NCI-H345 treated with DMSO at 0.1 percent for 48 hours (cell line): ENCODE measurements at regions not wholly inside any gene's neighbourhood (a gene's known extent, or its start where the extent isn't known, plus 50 kb on each side); places are given as distances from the start of the nearest gene placed in this dataset.

ENCODE experiments used
- DNase-seq: peaks from one replicate; lab custom pipeline; 2025; ENCODE audit not compliant: unreplicated experiment; lab: John Stamatoyannopoulos, UW

GRCh38 chr11:131186629-131187101 lies 183.8 kb upstream of the NTM start:
- no peak for DNase-seq

GRCh38 chr11:131190446-131190845 lies 180.0 kb upstream of the NTM start:
- no peak for DNase-seq

DNA sequence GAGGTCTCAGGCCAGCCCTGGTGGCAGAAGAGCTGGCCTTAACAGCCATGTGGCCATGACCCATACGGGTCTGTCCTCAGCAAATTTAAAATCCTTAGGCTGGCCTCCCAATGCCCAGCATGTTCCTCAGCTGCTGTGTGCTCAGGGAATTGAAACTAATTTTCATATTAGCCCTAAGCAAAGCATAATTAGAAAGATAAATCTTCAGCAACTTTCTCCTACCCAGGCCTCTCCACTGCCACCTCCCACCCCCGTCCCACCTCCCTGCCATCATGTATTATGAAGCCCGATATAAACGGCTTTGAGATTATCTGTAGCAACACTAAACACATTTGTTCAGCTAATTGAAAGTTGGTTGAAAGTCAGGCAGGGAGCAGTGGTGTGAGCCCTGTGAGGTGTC lies 178.8 kb upstream of the NTM start:
- DNase-seq = no peak

DNA sequence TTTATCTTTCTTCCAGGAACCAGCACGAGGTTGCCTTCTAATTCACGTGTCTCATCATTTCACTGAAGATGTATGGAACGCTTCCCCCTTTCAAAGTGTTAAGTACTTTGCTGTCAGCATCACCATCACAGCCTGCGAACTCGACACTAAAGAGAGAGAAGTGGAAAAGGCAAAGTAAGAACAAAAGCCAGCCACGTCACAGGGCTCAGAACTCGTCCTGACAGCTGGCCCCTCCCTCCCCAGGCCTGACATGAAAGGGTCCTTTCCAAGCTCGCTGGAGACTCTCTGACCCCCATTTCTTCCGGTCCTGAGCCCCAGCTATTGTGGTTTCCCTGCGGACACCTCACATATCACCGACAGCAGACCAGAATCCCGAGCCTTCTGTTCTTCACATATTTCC lies 177.8 kb upstream of the NTM start:
- no peak for DNase-seq

DNA sequence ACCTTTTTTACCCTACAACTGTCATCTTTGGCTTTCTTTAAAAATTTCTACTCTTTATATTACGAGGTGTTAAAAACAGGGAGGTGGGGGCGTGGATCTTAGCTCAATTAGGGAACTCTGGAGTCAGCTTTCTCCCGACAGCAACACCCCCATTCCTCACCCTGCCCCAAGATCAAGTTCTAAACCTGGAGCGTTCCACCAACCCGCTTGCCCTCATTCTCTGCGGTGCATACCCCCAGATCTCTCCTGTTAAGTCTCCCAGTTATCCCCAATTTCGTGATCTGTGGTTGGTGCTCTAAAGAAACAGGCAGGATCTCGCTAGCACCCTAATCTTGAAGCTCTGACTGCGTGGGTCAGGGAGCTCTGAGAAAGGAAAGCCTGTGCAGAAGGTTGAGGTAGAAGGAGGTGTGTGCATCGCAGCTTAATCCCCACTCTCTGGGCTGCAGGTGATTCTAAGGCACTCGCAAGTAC lies 177.3 kb upstream of the NTM start:
- DNase-seq = no peak

GRCh38 chr11:131194726-131195125 lies 175.7 kb upstream of the NTM start:
- DNase-seq = no peak

GRCh38 chr11:131195661-131196517 lies 174.5 kb upstream of the NTM start:
- no peak for DNase-seq

- DNase-seq = no peak
Observed at GRCh38 chr11:131198161-131199014, 172.0 kb upstream of the NTM start.

DNA sequence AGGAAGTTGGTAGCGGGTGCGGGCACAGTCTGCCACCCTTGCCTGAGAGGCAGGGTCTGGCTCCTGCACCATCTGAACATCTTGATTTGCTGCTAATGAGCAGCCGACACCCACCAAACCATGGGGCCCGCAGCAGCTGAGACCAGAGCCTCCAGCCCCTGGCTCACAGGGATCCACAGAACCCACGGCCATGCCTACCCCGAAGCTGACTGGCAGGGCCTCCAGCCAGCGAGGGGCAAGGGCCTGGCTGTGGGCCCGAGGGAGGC lies 171.5 kb upstream of the NTM start:
- DNase-seq = no peak

DNA sequence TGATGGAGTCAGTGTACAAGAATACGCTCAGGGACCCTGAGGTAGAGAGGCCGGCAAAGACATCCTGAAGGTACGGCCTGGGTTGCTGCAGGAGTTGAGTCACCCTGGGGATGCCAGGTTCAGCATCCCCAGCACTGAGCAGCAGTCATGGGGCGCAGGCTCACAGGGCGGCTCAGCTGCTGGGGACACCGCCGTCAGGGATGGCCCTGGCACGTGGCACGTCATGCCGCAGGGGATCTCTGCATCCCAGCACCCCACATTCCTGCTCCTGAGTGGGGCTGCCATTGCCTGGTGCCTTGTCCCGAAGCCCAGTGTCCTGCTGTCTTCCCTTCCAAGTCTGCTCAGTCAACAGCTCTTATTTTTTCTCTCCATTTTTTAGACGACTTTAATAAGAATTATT lies 168.7 kb upstream of the NTM start:
- no peak for DNase-seq

- no peak for DNase-seq
Observed at GRCh38 chr11:131203040-131203439, 167.4 kb upstream of the NTM start.

DNA sequence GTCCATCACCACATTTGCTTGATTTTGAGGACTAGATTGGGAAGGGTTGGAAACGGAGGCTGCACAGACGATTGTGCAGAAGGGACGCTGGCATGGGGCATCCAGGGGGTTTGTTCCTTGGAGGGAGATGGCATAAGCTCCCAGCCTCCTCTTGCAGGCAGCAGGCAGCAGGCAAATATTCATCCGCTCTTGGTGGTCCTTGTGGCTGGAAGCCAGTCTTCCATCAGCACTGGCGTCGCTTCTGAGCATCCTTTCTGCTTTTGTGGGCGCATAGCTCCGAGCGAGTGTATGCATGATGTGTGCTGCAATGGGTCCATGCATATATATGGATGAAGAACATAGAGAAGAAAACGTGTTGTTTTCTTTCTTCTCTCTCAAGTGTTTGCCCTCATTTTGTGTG lies 166.1 kb upstream of the NTM start:
- DNase-seq = no peak

- no peak for DNase-seq
Observed at GRCh38 chr11:131204765-131205380, 165.5 kb upstream of the NTM start.

- no peak for DNase-seq
Observed at GRCh38 chr11:131206671-131207070, 163.7 kb upstream of the NTM start.

DNA sequence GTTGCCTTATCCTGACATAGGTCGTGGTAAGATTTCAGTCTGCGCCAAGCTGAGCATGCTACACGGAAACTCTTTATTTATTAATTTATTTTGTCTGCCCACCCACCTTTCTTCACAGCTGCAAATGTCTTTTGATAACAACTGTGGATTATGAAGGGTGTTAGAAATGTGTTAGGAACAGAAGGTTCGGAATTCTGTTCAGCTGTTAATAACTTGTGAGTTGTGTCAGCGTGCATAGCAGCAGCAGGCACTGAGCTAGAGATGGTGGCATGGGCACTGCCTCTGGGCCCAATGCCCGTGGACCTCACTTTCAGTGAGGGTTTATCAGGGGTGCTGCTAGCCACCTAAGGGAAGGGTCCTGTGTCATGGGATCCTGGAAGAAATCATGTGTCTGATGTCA lies 162.5 kb upstream of the NTM start:
- no peak for DNase-seq

DNA sequence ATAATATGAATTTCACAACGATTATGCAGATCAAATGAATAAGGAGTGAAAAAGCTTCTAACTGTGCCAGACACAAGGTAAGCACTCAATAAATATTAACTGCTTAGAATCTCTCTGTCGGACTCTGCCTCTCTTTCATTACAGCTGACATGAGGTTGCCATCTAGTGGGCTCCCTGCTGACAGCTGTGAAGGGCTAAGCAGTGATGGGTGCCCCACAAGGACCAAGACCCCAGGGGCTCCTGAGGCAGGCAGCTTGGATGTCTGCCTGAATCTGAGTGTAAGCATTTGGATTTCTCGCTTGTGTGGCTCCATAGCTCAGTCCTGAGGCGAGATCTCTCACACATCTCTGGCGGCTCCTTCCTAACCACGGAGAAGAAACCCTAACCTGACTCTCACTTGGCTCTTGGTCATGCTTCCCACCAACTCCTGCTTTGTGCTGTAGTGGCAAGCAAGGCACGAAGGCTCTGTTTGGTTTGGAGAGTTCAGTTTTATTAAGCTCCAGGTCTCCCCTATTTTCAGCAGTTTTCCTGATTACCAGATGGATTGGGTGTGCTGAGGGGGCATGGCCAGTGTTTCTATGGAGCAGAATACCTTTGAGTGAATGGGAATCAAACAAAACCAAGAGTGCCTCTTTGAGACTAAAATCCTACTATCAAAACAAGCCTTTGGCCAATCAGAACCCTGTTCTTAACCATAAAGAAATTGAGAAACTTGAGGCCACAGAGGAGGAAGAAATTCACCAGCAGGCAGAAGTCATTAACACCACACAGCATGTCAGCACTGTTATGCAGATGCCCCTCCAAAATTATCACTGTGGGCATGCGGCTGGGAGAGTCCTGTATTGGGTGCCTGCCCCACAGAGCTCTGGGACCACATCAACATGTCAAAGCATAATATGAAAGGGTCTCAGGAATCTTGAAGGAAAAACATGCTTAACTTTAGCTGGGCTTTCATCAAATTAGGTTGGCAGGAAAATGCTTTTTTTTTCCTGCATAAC lies 152.8 kb upstream of the NTM start:
- DNase-seq = no peak

GRCh38 chr11:131218542-131218941 lies 151.9 kb upstream of the NTM start:
- no peak for DNase-seq

GRCh38 chr11:131219646-131220045 lies 150.8 kb upstream of the NTM start:
- no peak for DNase-seq

GRCh38 chr11:131223198-131223991 lies 147.0 kb upstream of the NTM start:
- no peak for DNase-seq

GRCh38 chr11:131228378-131228777 lies 142.0 kb upstream of the NTM start:
- no peak for DNase-seq
